C4-2B (cell line): ENCODE measurements at regions not wholly inside any gene's neighbourhood (a gene's known extent, or its start where the extent isn't known, plus 50 kb on each side); places are given as distances from the start of the nearest gene placed in this dataset.

ENCODE experiments used
- CTCF ChIP-seq: fragments of 450-650 bp; conservative IDR thresholded peaks from 2 replicates; pipeline ENCODE4 v1.5.1; 2017; ENCODE audit warnings: mild to moderate bottlenecking
- ZFX ChIP-seq: fragments of 450-650 bp; IDR thresholded peaks from 2 replicates; pipeline ENCODE4 v1.6.1; 2017

GRCh38 chr10:64070241-64070640 lies 549.0 kb downstream of the REEP3 start:
- TF ChIP-seq CTCF (no peak), ZFX (no peak)
